ENCODE measurements at regions not wholly inside any gene's neighbourhood (a gene's known extent, or its start where the extent isn't known, plus 50 kb on each side); places are given as distances from the start of the nearest gene placed in this dataset.

- Histone ChIP-seq H3K4me3 (ENCODE audit: low read depth in 2 of 2, low read length in 2 of 2) (no peak overlapping the region), H3K9me3 (ENCODE audit: control insufficient read depth, insufficient read depth, low read depth, low read length) (no peaks in the 10 kb centered on the region), H3K4me1 (ENCODE audit: control insufficient read depth, insufficient read depth, low read length) (no peaks in the 10 kb centered on the region), H3K27ac (ENCODE audit: low read length) (no peak overlapping the region), H3K36me3 (ENCODE audit: control insufficient read depth, insufficient read depth, low read length) (no peaks in the 10 kb centered on the region), H3K27me3 (ENCODE audit: control insufficient read depth, insufficient read depth, low read length) (no peaks in the 10 kb centered on the region)
- intact Hi-C loops (cut with micrococcal nuclease; ENCODE audit: unreplicated experiment) = no loop called here
- BruUV-seq (replicated peaks) = no TSS peak
- DNase-seq (ENCODE audit: low read depth, low spot score) (no peak), ATAC-seq (no peak)
- TF ChIP-seq POLR2AphosphoS5 (IDR thresholded peaks at IDR 0.05; ENCODE audit: low read depth, low read length) (no peak), TCF7L2 (IDR thresholded peaks at IDR 0.05; ENCODE audit: low read depth, low read length) (no peak), REST (IDR thresholded peaks at IDR 0.05; ENCODE audit: insufficient read depth in 1 of 2, low read depth in 2 of 2, low read length in 1 of 2) (no peak)
- CTCF ChIA-PET = no interaction called here
- POLR2A ChIA-PET = no interaction called here
- in situ Hi-C loops (cut with HindIII; ENCODE audit: low pct_unique_long_range_greater_than_20kb, low sequenced_read_pairs) = no loop called here
Measured at GRCh38 chr15:77791941-77792340, 159.2 kb upstream of the LINGO1 start.

- TF ChIP-seq POLR2AphosphoS5 (IDR thresholded peaks at IDR 0.05; ENCODE audit: low read depth, low read length) = no peak
- TF ChIP-seq TCF7L2 (IDR thresholded peaks at IDR 0.05; ENCODE audit: low read depth, low read length) = no peak
- no peak for TF ChIP-seq REST (IDR thresholded peaks at IDR 0.05; ENCODE audit: insufficient read depth in 1 of 2, low read depth in 2 of 2, low read length in 1 of 2)
- TF ChIP-seq CTCF (IDR thresholded peaks at IDR 0.05) = no peak
- no peak for TF ChIP-seq SIN3A (IDR thresholded peaks at IDR 0.05; ENCODE audit: borderline replicate concordance, insufficient read depth, low read depth, low read length)
- Histone ChIP-seq H3K27ac (ENCODE audit: low read length) (no peak overlapping the region), H3K4me1 (ENCODE audit: control insufficient read depth, insufficient read depth, low read length) (no peaks in the 10 kb centered on the region), H3K4me3 (ENCODE audit: low read depth in 2 of 2, low read length in 2 of 2) (no peak overlapping the region), H3K27me3 (ENCODE audit: control insufficient read depth, insufficient read depth, low read length) (no peaks in the 10 kb centered on the region), H3K36me3 (ENCODE audit: control insufficient read depth, insufficient read depth, low read length) (no peaks in the 10 kb centered on the region), H3K9me3 (ENCODE audit: control insufficient read depth, insufficient read depth, low read depth, low read length) (no peaks in the 10 kb centered on the region)
- POLR2A ChIA-PET = interaction anchor here (0.6 kb wide), 1 partner anchor 209 kb away, joined by 3 read pairs; no protein-coding TSS in a partner anchor
- ATAC-seq (no peak), DNase-seq (ENCODE audit: low read depth, low spot score) (no peak)
- BruUV-seq (replicated peaks) = no TSS peak
- in situ Hi-C loops (cut with HindIII; ENCODE audit: low pct_unique_long_range_greater_than_20kb, low sequenced_read_pairs) = no loop called here
- intact Hi-C loops (cut with micrococcal nuclease; ENCODE audit: unreplicated experiment) = no loop called here
- CTCF ChIA-PET = no interaction called here
Measured at GRCh38 chr15:77790481-77790880, 157.8 kb upstream of the LINGO1 start.

All from Panc1 (cell line).